Head of caudate nucleus (tissue), 42 donors: ENCODE measurements at regions not wholly inside any gene's neighbourhood (a gene's known extent, or its start where the extent isn't known, plus 50 kb on each side); places are given as distances from the start of the nearest gene placed in this dataset.

Experiments
- DNase-seq, 42 donors: peaks; one replicate each; pipeline versions ENCODE4 v3.0.0 to v3.0.0-alpha.2; 2020 to 2021; ENCODE audit warnings: mixed read lengths in 7 of 42
- intact Hi-C: fragments of 100-400 bp; cut with DNase I; formaldehyde crosslinking; loops from one replicate; pipeline ENCODE4 v1.15.0; 2022

GRCh38 chr6:79431537-79431933, 105.7 kb downstream of the LCA5 start:
- intact Hi-C loops = no loop called here
- no peak for DNase-seq

DNA sequence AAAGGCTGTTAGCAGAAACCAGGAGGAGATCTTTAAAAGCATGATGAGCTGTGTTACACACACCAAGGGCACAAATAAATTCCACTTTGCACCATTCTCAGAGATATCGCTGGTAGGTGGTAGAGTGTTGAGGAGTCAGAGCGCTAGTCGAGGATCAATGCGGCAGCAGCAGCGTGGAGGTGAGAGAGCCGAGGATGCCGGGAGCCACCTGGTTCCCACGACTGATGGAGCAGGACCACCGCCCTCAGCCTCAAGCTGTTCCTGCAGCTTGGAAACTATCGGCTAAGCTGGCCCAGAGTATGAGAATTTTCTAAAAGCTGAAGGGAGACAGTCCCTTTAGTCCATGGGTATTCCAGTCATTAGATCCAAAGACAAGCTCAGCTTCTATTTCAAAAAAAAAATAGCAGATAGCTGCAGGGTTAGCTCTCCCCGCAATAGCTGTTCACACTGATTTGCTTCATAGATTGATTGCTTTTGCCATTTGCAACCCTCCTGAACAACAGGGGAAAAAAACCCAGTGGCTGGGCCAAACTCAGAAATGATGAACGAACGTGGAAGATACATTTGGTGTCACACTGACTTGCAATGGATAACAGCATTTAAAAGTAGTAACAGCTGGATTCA, 106.2 kb downstream of the LCA5 start:
- intact Hi-C loops = no loop called here
- DNase-seq = no peak

DNA sequence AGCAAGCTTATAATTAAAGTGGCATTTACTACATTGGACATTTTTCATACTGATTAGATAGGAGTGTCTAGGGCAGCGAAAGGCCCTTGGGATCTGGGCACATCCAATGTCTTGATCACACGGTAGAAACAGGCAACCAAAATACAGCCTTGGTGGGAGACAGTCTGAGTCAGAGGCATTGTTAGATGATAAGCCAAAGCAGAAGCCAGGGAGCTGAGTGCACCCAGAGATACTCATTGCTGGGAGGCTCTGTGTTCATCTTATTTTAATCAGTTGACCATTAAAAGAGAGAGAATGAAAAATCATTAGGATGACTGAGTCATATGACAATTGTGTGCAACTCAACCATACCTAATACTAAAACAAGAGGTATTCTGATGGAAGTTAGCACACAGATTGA, 109.5 kb downstream of the LCA5 start:
- no peak for DNase-seq
- intact Hi-C loops = no loop called here

GRCh38 chr6:79426625-79427278, 110.5 kb downstream of the LCA5 start:
- DNase-seq = no peak
- intact Hi-C loops = no loop called here

GRCh38 chr6:79425589-79426311, 111.5 kb downstream of the LCA5 start:
- intact Hi-C loops = no loop called here
- DNase-seq = no peak

DNA sequence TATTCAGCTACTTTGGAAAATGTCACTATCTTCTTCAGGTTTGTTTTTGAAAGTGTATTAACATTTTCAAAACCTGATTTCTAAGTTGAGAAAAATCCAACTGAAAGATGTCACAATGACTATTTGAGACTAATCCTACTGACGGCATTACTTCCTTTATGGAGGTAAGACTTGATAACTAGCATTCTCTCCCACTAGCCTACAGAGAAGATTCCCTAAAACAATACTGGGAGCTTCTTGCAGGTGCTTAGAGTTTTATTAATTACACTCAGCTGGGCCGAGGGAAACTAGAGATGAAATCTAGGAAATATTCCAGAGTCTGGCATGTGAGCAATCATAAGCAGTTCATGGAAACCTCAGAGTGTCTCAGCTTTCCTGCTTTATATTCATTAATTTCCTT, 114.0 kb downstream of the LCA5 start:
- intact Hi-C loops = no loop called here
- DNase-seq = no peak

- no peak for DNase-seq
- intact Hi-C loops = no loop called here
Observed at GRCh38 chr6:79422666-79423065, 114.6 kb downstream of the LCA5 start.

- peak in 26 of 42 donors; percentile 12 to 83 (median 60) for DNase-seq
Observed at GRCh38 chr6:79421707-79422484, 115.3 kb downstream of the LCA5 start.

DNA sequence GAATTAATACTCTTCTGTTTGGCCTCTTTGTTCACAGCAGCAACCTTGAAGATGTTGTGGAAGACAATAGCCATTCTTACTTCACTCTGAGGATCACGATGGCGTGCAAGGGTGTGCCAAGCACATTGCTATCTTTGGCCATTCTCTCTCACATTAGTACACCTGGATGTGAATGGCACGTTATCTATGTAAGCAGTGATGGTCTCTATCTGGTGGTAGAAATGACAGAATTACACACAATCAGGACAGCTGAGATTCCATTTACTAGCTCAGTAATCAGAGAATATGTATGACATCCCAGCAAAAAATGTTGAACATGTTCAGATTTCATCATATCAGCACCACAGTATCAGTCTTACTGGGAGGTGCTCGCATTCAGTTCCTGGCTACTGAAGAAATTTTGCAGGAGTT, 116.2 kb downstream of the LCA5 start:
- no peak for DNase-seq
- intact Hi-C loops = no loop called here

More at GRCh38 chr6:79421707-79422484, 115.3 kb downstream of the LCA5 start:
- intact Hi-C loops = no loop called here

DNA sequence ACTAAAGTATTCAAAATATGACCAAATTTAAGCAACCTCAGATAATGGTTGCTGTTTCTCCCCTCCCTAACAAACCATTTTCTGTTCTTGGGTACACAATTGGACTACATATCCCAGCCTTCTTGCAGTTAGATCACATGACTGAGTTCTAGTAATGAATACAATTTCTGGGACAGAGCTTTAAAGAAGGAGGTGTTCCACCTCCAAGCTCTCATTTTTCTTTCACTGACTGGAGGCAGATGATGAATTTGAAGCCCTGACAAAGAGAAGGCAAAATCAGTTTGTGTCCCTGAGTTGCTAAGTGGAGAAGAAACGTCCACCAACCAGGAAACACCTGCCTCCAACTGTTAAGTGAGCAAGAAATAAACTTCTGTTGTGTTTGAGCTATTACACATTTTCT, 117.2 kb downstream of the LCA5 start:
- peak in 12 of 42 donors; percentile 6 to 65 (median 36) for DNase-seq
- intact Hi-C loops = no loop called here

DNA sequence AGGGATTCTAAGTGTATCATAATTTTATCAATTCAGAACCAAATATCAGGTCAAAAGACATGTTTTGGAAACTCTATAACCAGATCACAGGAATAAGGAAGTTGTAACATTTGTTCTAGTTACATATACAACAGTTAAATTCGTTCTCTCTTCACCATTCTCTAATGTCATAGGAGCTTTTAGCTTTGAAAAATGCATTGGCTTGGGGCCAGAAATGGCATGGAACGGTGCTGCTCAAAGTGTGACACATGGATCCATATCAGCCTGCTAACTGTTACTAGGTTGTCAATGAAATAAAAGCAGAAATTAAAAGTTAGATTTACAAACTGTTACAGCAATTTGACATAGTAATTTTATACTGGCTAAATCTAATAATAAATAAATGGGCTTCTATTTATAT, 120.3 kb downstream of the LCA5 start:
- DNase-seq = no peak
- intact Hi-C loops = no loop called here

- DNase-seq = peak in 7 of 42 donors; percentile 14 to 55 (median 18)
Observed at GRCh38 chr6:79413562-79414002, 123.6 kb downstream of the LCA5 start.

DNA sequence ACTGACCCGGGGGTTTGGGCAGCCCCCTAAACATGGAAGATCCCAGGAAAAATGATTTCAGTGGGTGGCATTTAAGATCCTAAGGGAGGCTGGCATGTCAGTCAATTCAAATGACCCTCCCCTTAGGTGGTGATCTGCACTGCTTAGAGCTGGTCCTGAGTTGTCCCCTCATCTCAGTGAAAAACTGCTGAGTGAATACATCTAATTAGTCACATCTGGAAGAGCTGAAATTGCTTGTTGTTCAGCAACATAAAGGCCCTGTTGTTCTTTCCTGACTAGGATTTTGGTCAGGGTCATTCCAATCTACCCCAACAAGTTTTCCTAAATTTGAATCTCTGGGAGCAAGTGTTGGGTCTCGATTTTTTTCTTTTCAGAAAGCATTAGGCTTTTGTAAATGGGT, 126.4 kb downstream of the LCA5 start:
- DNase-seq = no peak
- intact Hi-C loops = no loop called here

More at GRCh38 chr6:79413562-79414002, 123.6 kb downstream of the LCA5 start:
- intact Hi-C loops = no loop called here

- intact Hi-C loops = no loop called here
- DNase-seq = no peak
Observed at GRCh38 chr6:79408256-79408974, 128.8 kb downstream of the LCA5 start.

DNA sequence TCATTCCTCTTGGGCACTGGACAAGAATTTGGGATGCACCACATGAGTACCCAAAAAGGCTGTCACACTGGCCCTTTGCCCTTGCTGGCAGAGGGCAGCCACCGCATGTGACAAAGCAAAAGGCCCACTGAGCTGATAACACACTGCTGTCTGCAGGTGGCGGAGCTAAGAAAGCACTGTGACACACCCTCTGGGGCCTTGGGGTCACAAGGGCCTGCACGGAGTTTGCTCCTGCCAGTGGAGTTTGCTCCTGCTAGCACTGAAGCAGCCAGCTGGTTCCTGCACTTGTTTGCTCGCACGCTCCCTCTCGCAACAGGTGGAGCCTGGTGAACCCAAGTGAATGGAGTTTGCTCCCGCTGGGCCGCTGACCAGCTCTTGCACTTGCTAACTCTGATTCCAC, 132.6 kb downstream of the LCA5 start:
- intact Hi-C loops = no loop called here
- DNase-seq = no peak

- intact Hi-C loops = no loop called here
- DNase-seq = no peak
Observed at GRCh38 chr6:79404261-79404660, 133.0 kb downstream of the LCA5 start.

GRCh38 chr6:79403563-79403962, 133.7 kb downstream of the LCA5 start:
- intact Hi-C loops = no loop called here
- DNase-seq = no peak

- no peak for DNase-seq
- intact Hi-C loops = no loop called here
Observed at GRCh38 chr6:79403086-79403485, 134.1 kb downstream of the LCA5 start.

DNA sequence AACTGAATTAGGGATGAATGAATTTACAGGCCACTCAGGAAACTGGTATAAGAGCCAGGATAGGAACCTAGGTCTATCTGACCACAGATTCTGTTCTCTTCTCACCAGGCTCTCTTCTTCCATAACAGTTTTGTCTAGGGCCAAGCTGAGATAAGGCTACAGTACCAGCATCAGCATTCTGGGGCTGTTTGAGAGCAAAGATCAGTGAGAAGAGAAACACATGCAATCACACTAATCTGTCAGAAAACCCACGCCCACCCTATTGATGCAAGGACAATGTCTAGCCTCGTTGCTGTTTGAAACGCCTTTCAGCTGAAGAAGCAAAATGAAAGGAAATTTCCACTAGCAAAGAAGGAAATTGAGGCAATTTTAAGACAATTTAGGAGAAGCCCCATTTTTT, 137.7 kb downstream of the LCA5 start:
- no peak for DNase-seq
- intact Hi-C loops = no loop called here
